GM10266 (cell line): ENCODE measurements at regions not wholly inside any gene's neighbourhood (a gene's known extent, or its start where the extent isn't known, plus 50 kb on each side); places are given as distances from the start of the nearest gene placed in this dataset.

ENCODE experiments used
- DNase-seq: peaks from one replicate; pipeline ENCODE4 v3.0.0; 2012; ENCODE audit errors: extremely low spot score
- TF ChIP-seq, protein P1 (sequence below): IDR thresholded peaks from 2 replicates; pipeline ENCODE4 v1.5.1; 2012; ENCODE audit warnings: mild to moderate bottlenecking, low read depth; ENCODE audit not compliant: control insufficient read depth, insufficient read depth; ENCODE audit errors: missing control alignments

DNA sequence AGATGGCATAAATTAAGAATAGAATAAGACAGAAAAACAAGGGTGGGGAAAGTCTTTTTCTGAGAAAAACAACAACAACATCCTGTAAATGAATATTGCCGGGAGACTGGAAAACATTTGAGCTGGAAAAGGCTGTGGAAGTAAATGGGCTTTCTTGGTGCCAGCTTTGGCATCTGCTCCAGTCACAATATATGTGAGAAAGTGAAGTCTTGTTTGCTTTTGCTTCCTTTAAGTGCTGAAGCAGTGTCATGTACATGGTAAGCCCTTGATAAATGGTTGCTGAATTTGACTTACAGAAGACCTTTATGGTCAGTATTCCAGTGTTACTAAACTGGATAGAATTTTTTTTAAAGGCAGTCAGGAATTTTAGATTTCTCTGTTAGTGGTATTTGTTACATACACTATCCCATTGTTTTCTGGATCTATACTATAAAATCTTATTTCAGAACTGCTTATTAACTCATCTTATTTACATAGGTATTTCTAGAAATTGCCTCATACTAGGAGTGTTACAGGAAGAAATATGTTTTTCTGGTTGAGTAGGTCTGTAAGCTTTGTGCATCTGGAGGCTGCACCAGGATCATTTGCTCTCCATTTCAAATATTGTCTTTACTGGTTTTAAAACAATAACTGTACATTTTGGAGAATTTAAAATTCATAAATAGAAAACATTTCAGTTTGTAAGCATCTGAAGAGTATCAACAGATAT lies 201.7 kb upstream of the FOXP2 start:
- TF ChIP-seq, protein P1, sequence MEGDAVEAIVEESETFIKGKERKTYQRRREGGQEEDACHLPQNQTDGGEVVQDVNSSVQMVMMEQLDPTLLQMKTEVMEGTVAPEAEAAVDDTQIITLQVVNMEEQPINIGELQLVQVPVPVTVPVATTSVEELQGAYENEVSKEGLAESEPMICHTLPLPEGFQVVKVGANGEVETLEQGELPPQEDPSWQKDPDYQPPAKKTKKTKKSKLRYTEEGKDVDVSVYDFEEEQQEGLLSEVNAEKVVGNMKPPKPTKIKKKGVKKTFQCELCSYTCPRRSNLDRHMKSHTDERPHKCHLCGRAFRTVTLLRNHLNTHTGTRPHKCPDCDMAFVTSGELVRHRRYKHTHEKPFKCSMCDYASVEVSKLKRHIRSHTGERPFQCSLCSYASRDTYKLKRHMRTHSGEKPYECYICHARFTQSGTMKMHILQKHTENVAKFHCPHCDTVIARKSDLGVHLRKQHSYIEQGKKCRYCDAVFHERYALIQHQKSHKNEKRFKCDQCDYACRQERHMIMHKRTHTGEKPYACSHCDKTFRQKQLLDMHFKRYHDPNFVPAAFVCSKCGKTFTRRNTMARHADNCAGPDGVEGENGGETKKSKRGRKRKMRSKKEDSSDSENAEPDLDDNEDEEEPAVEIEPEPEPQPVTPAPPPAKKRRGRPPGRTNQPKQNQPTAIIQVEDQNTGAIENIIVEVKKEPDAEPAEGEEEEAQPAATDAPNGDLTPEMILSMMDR, result no peak
- DNase-seq, result no peak

GRCh38 chr7:114209968-114210367 lies 204.6 kb upstream of the FOXP2 start:
- no peak for DNase-seq

GRCh38 chr7:114206688-114207087 lies 207.9 kb upstream of the FOXP2 start:
- TF ChIP-seq, protein P1, result no peak
- DNase-seq, result no peak

More at GRCh38 chr7:114209968-114210367, 204.6 kb upstream of the FOXP2 start:
- TF ChIP-seq, protein P1, result no peak

GRCh38 chr7:114196517-114196916 lies 218.1 kb upstream of the FOXP2 start:
- TF ChIP-seq, protein P1, result no peak
- no peak for DNase-seq

DNA sequence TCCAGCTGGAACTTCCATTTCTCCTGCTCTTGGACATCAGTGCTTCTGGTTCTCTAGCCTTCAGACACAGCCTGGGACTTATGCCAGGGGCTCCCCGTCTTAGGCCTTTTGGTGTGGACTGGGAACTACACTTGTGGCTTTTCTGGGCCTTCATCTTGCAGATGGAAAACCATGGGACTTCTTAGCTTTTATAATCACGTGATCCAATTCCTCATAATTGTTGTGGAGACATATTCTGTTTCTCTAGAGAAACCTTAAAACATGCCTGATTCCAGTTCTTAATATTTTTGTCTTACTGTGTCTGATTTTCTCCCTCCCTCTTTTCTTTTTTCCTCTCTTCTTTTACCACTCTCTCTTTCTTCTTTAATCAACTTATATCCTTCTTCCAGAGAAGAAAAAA lies 224.2 kb upstream of the FOXP2 start:
- DNase-seq, result no peak

GRCh38 chr7:114183311-114184088 lies 231.1 kb upstream of the FOXP2 start:
- TF ChIP-seq, protein P1, result no peak
- no peak for DNase-seq

More for the DNA sequence above, 224.2 kb upstream of the FOXP2 start:
- TF ChIP-seq, protein P1, result no peak

GRCh38 chr7:114182837-114183236 lies 231.8 kb upstream of the FOXP2 start:
- TF ChIP-seq, protein P1, result no peak
- DNase-seq, result no peak
